Vagina (tissue), 2 donors: ENCODE measurements at regions not wholly inside any gene's neighbourhood (a gene's known extent, or its start where the extent isn't known, plus 50 kb on each side); places are given as distances from the start of the nearest gene placed in this dataset.

Experiments
- CTCF ChIP-seq, 3 experiments: fragments of 450-650 bp in 2 of 3; fragments of 200-600 bp in 1 of 3; sonication (generic) in 1 of 3; IDR thresholded peaks; one replicate each; pipeline ENCODE4 v1.5.1; 2017 to 2019; ENCODE audit warnings: antibody characterized with exemption in 3 of 3, mild to moderate bottlenecking in 2 of 3, moderate library complexity in 2 of 3
- POLR2A ChIP-seq, 2 donors: fragments of 450-650 bp; IDR thresholded peaks; one replicate each; pipeline ENCODE4 v1.6.1; 2017; ENCODE audit warnings: antibody characterized with exemption in 2 of 2, mild to moderate bottlenecking in 2 of 2, moderate library complexity in 2 of 2
- POLR2AphosphoS5 ChIP-seq, 2 donors: sonication (generic); formaldehyde crosslinking; IDR thresholded peaks; one replicate each; pipeline ENCODE4 v1.9.0; 2017; ENCODE audit warnings: antibody characterized with exemption in 2 of 2, mild to moderate bottlenecking in 2 of 2, low read depth in 1 of 2; ENCODE audit not compliant: insufficient read depth in 1 of 2

GRCh38 chr6:100965067-100965466 is 83.9 kb upstream of the ASCC3 start:
- no peak for TF ChIP-seq CTCF (IDR thresholded peaks at IDR 0.05)
- TF ChIP-seq POLR2A (IDR thresholded peaks at IDR 0.05) = no peak
- TF ChIP-seq POLR2AphosphoS5 (IDR thresholded peaks at IDR 0.05; ENCODE audit: insufficient read depth in 1 of 2, low read depth in 1 of 2) = no peak
